Spleen (tissue), 11 donors: ENCODE measurements at regions not wholly inside any gene's neighbourhood (a gene's known extent, or its start where the extent isn't known, plus 50 kb on each side); places are given as distances from the start of the nearest gene placed in this dataset.

ENCODE experiments used
- DNase-seq: peaks from one replicate; pipeline ENCODE4 v3.0.0-alpha.2; 2020
- H3K27ac ChIP-seq, 8 donors: fragments of 200-600 bp; sonication (generic) in 7 of 8; 1 replicate in 4 of 8; 2 replicates in 4 of 8; pipeline versions ENCODE4 v1.5.0 to v1.8.0; 2016 to 2021; ENCODE audit warnings: inconsistent platforms in 4 of 8, mild to moderate bottlenecking in 4 of 8, moderate library complexity in 1 of 8
- H3K27me3 ChIP-seq, 7 donors: fragments of 200-600 bp; sonication (generic) in 6 of 7; replicated peaks in 1 of 7; 1 replicate in 4 of 7; 2 replicates in 3 of 7; pipeline versions ENCODE4 v1.5.0 to v1.8.0; 2016 to 2021; ENCODE audit warnings: inconsistent platforms in 3 of 7, mild to moderate bottlenecking in 1 of 7
- H3K36me3 ChIP-seq, 6 donors: fragments of 200-600 bp; sonication (generic) in 5 of 6; 1 replicate in 4 of 6; 2 replicates in 2 of 6; pipeline versions ENCODE4 v1.5.0 to v1.8.0; 2016 to 2021; ENCODE audit warnings: inconsistent platforms in 2 of 6
- H3K4me1 ChIP-seq, 6 donors: fragments of 200-600 bp; sonication (generic) in 5 of 6; 1 replicate in 3 of 6; 2 replicates in 3 of 6; pipeline versions ENCODE4 v1.5.0 to v1.8.0; 2016 to 2021; ENCODE audit warnings: inconsistent platforms in 3 of 6
- H3K4me3 ChIP-seq, 8 donors: fragments of 200-600 bp; sonication (generic) in 7 of 8; 1 replicate in 4 of 8; 2 replicates in 4 of 8; pipeline versions ENCODE4 v1.5.0 to v1.8.0; 2016 to 2021; ENCODE audit warnings: inconsistent platforms in 4 of 8, mild to moderate bottlenecking in 4 of 8, moderate library complexity in 2 of 8
- H3K9me3 ChIP-seq, 8 donors: fragments of 200-600 bp; sonication (generic) in 7 of 8; 1 replicate in 4 of 8; 2 replicates in 4 of 8; pipeline versions ENCODE4 v1.5.0 to v1.8.0; 2016 to 2021; ENCODE audit warnings: inconsistent platforms in 4 of 8
- POLR2A ChIP-seq, 3 donors: fragments of 450-650 bp; IDR thresholded peaks; one replicate each; pipeline ENCODE4 v1.5.1; 2017; ENCODE audit warnings: antibody characterized with exemption in 3 of 3, mild to moderate bottlenecking in 1 of 3
- POLR2AphosphoS5 ChIP-seq, 3 donors: sonication (generic); formaldehyde crosslinking; IDR thresholded peaks; one replicate each; pipeline ENCODE4 v1.5.1; 2017; ENCODE audit warnings: antibody characterized with exemption in 3 of 3
- WGBS, 5 donors: extraction: QIAGEN DNeasy Blood & Tissue Kit in 3 of 5; methylation state at CpG; one replicate each; pipeline versions ENCODE4 v1.1.5 to v1.1.7; 2013 to 2018; 5-methylcytosine and 5-hydroxymethylcytosine counted together
- intact Hi-C: fragments of 100-400 bp; cut with DNase I; formaldehyde crosslinking; loops from one replicate; pipeline ENCODE4 v1.15.0; 2023; ENCODE audit warnings: low total_unique reads
- TF ChIP-seq, protein P1 (sequence below), 11 experiments: fragments of 200-600 bp in 7 of 11; fragments of 450-650 bp in 4 of 11; sonication (generic) in 4 of 11; IDR thresholded peaks in 8 of 11; conservative IDR thresholded peaks in 3 of 11; 1 replicate in 7 of 11; 2 replicates in 4 of 11; pipeline versions ENCODE4 v1.4.0 to v1.8.0; 2016 to 2021; ENCODE audit warnings: antibody characterized with exemption in 11 of 11, inconsistent platforms in 4 of 11, mild to moderate bottlenecking in 1 of 11
- donor health status: healthy with polysubstance abuse.
- donor health status: DM: no; HTN: no; CAD: no; lungs with moderate emphysema.
- donor health status: DM: no; HTN: no; CAD: no.
- donor health status: Bipolar disorder and iron deficiency.
- donor health status: healthy.
- donor health status: DM: no; HTN: no; CAD: no.
- donor health status: DM: yes; HTN: yes; CAD: no.

DNA sequence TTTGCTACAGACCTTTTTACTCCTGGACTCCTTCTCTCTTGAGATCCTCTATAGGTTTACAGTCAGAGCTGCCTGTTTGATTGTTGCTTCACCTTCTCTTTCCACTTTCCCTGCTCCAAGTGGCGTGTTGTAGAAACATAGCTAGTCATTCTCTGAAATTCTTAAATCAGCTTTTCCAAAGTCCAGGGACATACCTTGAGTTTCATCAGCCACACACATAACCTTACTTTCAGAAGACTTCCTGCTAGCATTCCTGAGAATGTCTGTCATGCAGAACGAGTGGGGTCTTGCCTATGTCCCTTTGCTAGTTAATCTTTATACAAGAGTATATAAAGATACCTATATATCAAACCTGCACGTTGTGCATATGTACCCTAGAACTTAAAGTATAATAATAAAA lies 230.3 kb upstream of the ZNF462 start:
- H3K27me3 ChIP-seq = no peaks in the 10 kb centered on the region
- intact Hi-C loops = no loop called here
- H3K9me3 ChIP-seq = no peaks in the 10 kb centered on the region
- H3K4me3 ChIP-seq = no peak overlapping the region
- 72 to 87% (median 73%) methylated on average over 3 of the region's 3 CpGs for WGBS, 5 donors
- H3K36me3 ChIP-seq = no peaks in the 10 kb centered on the region
- H3K27ac ChIP-seq = no peak overlapping the region
- no peaks in the 10 kb centered on the region for H3K4me1 ChIP-seq
- DNase-seq = no peak
- TF ChIP-seq POLR2A (IDR thresholded peaks at IDR 0.05) (no peak), POLR2AphosphoS5 (IDR thresholded peaks at IDR 0.05) (no peak)
- TF ChIP-seq, protein P1, sequence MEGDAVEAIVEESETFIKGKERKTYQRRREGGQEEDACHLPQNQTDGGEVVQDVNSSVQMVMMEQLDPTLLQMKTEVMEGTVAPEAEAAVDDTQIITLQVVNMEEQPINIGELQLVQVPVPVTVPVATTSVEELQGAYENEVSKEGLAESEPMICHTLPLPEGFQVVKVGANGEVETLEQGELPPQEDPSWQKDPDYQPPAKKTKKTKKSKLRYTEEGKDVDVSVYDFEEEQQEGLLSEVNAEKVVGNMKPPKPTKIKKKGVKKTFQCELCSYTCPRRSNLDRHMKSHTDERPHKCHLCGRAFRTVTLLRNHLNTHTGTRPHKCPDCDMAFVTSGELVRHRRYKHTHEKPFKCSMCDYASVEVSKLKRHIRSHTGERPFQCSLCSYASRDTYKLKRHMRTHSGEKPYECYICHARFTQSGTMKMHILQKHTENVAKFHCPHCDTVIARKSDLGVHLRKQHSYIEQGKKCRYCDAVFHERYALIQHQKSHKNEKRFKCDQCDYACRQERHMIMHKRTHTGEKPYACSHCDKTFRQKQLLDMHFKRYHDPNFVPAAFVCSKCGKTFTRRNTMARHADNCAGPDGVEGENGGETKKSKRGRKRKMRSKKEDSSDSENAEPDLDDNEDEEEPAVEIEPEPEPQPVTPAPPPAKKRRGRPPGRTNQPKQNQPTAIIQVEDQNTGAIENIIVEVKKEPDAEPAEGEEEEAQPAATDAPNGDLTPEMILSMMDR (IDR thresholded peaks at IDR 0.05 in 8 of 11, conservative IDR thresholded peaks at IDR 0.05 in 3 of 11) = no peak

DNA sequence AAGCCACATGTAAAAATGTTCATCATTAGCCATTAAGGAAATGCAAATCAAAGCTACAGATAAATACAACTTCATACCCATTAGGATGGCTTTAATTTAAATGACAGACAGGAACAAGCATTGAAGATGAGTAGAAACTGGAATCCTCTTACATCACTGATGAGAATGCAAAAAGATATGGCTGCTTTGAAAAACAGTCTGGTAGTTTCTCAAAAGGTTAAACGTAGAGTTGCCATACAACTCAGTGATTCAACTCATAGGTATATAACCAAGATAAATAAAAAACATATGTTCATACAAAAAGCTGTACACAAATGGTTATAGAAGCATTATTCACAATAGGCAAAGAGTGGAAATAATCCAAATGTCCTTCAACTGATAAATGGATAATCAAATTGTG lies 228.8 kb upstream of the ZNF462 start:
- H3K36me3 ChIP-seq = no peaks in the 10 kb centered on the region
- no peaks in the 10 kb centered on the region for H3K4me1 ChIP-seq
- TF ChIP-seq, protein P1 (IDR thresholded peaks at IDR 0.05 in 8 of 11, conservative IDR thresholded peaks at IDR 0.05 in 3 of 11) = no peak
- TF ChIP-seq POLR2AphosphoS5 (IDR thresholded peaks at IDR 0.05) (no peak), POLR2A (IDR thresholded peaks at IDR 0.05) (no peak)
- intact Hi-C loops = no loop called here
- H3K27ac ChIP-seq = no peak overlapping the region
- no peak for DNase-seq
- 76 to 89% (median 85%) methylated on average over 1 of the region's 1 CpG for WGBS, 5 donors
- H3K4me3 ChIP-seq = no peak overlapping the region
- H3K27me3 ChIP-seq = no peaks in the 10 kb centered on the region
- H3K9me3 ChIP-seq = no peaks in the 10 kb centered on the region

DNA sequence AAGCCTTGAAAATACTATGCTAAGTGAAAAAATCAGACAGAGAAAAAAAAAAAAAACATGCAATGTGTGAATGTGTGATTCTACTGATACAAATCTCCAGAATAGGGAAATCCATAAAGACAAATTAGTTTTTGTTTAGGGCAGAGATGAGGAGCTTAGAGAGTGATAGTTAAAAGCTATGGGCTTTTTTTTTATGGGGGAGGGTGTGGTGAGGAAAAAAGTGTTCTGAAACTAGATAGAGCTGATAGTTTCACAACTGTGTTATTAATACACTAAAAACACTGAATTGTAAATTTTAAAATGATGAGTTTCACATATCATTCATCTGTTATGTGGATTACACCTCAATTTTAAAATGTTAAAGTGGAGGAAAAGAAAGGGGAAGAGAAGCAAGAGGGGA lies 228.3 kb upstream of the ZNF462 start:
- H3K4me1 ChIP-seq = no peaks in the 10 kb centered on the region
- no peaks in the 10 kb centered on the region for H3K36me3 ChIP-seq
- H3K27me3 ChIP-seq = no peaks in the 10 kb centered on the region
- TF ChIP-seq POLR2AphosphoS5 (IDR thresholded peaks at IDR 0.05) = no peak
- TF ChIP-seq POLR2A (IDR thresholded peaks at IDR 0.05) = no peak
- TF ChIP-seq, protein P1 (IDR thresholded peaks at IDR 0.05 in 8 of 11, conservative IDR thresholded peaks at IDR 0.05 in 3 of 11) = no peak
- no peak overlapping the region for H3K27ac ChIP-seq
- intact Hi-C loops = no loop called here
- no peak overlapping the region for H3K4me3 ChIP-seq
- no peak for DNase-seq
- H3K9me3 ChIP-seq = no peaks in the 10 kb centered on the region

DNA sequence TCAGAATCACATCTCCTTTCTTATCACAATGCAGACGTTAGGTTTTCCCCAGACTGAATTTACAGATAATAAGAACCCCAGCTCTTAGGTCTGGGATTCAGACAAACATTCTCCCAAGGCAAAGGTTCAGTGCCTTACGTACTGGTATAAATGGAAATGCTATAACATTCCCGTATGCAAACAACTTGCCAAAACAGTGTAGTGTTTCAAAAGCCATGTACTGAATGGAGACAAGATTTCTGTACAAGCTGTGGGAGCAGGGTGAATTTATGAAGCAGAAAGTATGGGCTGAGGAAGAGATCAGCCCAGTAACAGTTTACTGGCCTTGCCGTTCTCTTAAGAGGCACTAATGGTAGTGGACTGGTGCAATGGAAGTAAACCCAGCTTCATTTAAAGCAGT lies 225.5 kb upstream of the ZNF462 start:
- H3K27ac ChIP-seq = no peak overlapping the region
- TF ChIP-seq POLR2AphosphoS5 (IDR thresholded peaks at IDR 0.05) (no peak), POLR2A (IDR thresholded peaks at IDR 0.05) (no peak)
- TF ChIP-seq, protein P1 (IDR thresholded peaks at IDR 0.05 in 8 of 11, conservative IDR thresholded peaks at IDR 0.05 in 3 of 11) = no peak
- H3K36me3 ChIP-seq = no peaks in the 10 kb centered on the region
- H3K4me1 ChIP-seq = no peaks in the 10 kb centered on the region
- H3K27me3 ChIP-seq = no peaks in the 10 kb centered on the region
- intact Hi-C loops = no loop called here
- no peaks in the 10 kb centered on the region for H3K9me3 ChIP-seq
- WGBS, 5 donors = 71 to 87% (median 86%) methylated on average over 4 of the region's 4 CpGs
- no peak for DNase-seq
- no peak overlapping the region for H3K4me3 ChIP-seq
